Esophagus squamous epithelium (tissue), 5 donors: ENCODE measurements at regions not wholly inside any gene's neighbourhood (a gene's known extent, or its start where the extent isn't known, plus 50 kb on each side); places are given as distances from the start of the nearest gene placed in this dataset.

Source experiments
- DNase-seq: peaks from one replicate; lab custom pipeline; 2025; lab: John Stamatoyannopoulos, UW
- H3K27ac ChIP-seq, 4 donors: fragments of 200-600 bp; sonication (generic); one replicate each; pipeline ENCODE4 v1.5.1; 2016 to 2019; ENCODE audit warnings: mild to moderate bottlenecking in 1 of 4
- H3K27me3 ChIP-seq, 4 donors: fragments of 200-600 bp; sonication (generic); 1 replicate in 3 of 4; 2 replicates in 1 of 4; pipeline versions ENCODE4 v1.5.1 to v1.6.0; 2017 to 2021; ENCODE audit warnings: antibody characterized with exemption in 1 of 4
- H3K36me3 ChIP-seq, 3 donors: fragments of 200-600 bp; sonication (generic); one replicate each; pipeline ENCODE4 v1.5.1; 2016 to 2019
- H3K4me1 ChIP-seq, 3 donors: fragments of 200-600 bp; sonication (generic); one replicate each; pipeline ENCODE4 v1.5.1; 2017 to 2019
- H3K4me3 ChIP-seq, 4 donors: fragments of 200-600 bp; sonication (generic); 1 replicate in 3 of 4; 2 replicates in 1 of 4; pipeline ENCODE4 v1.5.1; 2016 to 2019; ENCODE audit warnings: mild to moderate bottlenecking in 2 of 4, moderate library complexity in 1 of 4
- H3K9me3 ChIP-seq, 3 donors: fragments of 200-600 bp; sonication (generic); one replicate each; pipeline ENCODE4 v1.5.1; 2016 to 2019
- CTCF ChIP-seq, 6 experiments: fragments of 450-650 bp in 4 of 6; fragments of 200-600 bp in 2 of 6; sonication (generic) in 2 of 6; IDR thresholded peaks; one replicate each; pipeline ENCODE4 v1.5.1; 2016 to 2019; ENCODE audit warnings: antibody characterized with exemption in 6 of 6, mild to moderate bottlenecking in 4 of 6, moderate library complexity in 4 of 6
- POLR2A ChIP-seq, 4 donors: fragments of 450-650 bp; IDR thresholded peaks; one replicate each; pipeline ENCODE4 v1.6.1; 2017; ENCODE audit warnings: antibody characterized with exemption in 4 of 4, mild to moderate bottlenecking in 4 of 4, moderate library complexity in 3 of 4
- WGBS, 2 donors: methylation state at CpG; one replicate each; pipeline ENCODE4 v1.1.5; 2018; 5-methylcytosine and 5-hydroxymethylcytosine counted together
- intact Hi-C: fragments of 100-400 bp; cut with DNase I; formaldehyde crosslinking; loops from one replicate; pipeline ENCODE4 v1.15.0; 2022
- donor health status: DM: yes; HTN: yes; CAD: no.

GRCh38 chr12:109648521-109648920 lies 65.1 kb upstream of the FAM222A start:
- H3K27ac ChIP-seq = no peak overlapping the region
- no peak for DNase-seq
- TF ChIP-seq POLR2A (IDR thresholded peaks at IDR 0.05) (no peak), CTCF (IDR thresholded peaks at IDR 0.05) (no peak)
- H3K9me3 ChIP-seq = no peaks in the 10 kb centered on the region
- H3K4me1 ChIP-seq = peaks cover 0 to 4% (median 3%) of the 10 kb centered on the region in 3 donors
- H3K27me3 ChIP-seq = peaks cover 0 to 81% (median 0%) of the 10 kb centered on the region in 4 donors
- H3K4me3 ChIP-seq = no peak overlapping the region
- intact Hi-C loops = no loop called here
- 66 to 70% methylated on average over 5 of the region's 9 CpGs for WGBS, 2 donors
- H3K36me3 ChIP-seq = no peaks in the 10 kb centered on the region

- no peak for DNase-seq
- no peaks in the 10 kb centered on the region for H3K36me3 ChIP-seq
- no peak for TF ChIP-seq POLR2A (IDR thresholded peaks at IDR 0.05)
- no peak for TF ChIP-seq CTCF (IDR thresholded peaks at IDR 0.05)
- no peak overlapping the region for H3K27ac ChIP-seq
- H3K4me3 ChIP-seq = no peak overlapping the region
- 96% methylated on average over 3 of the region's 4 CpGs; no CpG with 5 or more reads in 1 of the 2 donors for WGBS, 2 donors
- peaks cover 0 to 4% (median 3%) of the 10 kb centered on the region in 3 donors for H3K4me1 ChIP-seq
- intact Hi-C loops = no loop called here
- no peaks in the 10 kb centered on the region for H3K9me3 ChIP-seq
- peaks cover 0 to 79% (median 0%) of the 10 kb centered on the region in 4 donors for H3K27me3 ChIP-seq
Measured at GRCh38 chr12:109650808-109651207, 62.8 kb upstream of the FAM222A start.

GRCh38 chr12:109651596-109651995 lies 62.0 kb upstream of the FAM222A start:
- Histone ChIP-seq H3K9me3 (no peaks in the 10 kb centered on the region), H3K27ac (no peak overlapping the region), H3K27me3 (peaks cover 0 to 75% (median 0%) of the 10 kb centered on the region in 4 donors), H3K36me3 (no peaks in the 10 kb centered on the region), H3K4me3 (no peak overlapping the region), H3K4me1 (peaks cover 0 to 4% (median 3%) of the 10 kb centered on the region in 3 donors)
- 80 to 91% methylated on average over 1 of the region's 1 CpG for WGBS, 2 donors
- TF ChIP-seq CTCF (IDR thresholded peaks at IDR 0.05) (no peak), POLR2A (IDR thresholded peaks at IDR 0.05) (no peak)
- intact Hi-C loops = no loop called here
- DNase-seq = no peak

GRCh38 chr12:109652233-109652976 lies 61.2 kb upstream of the FAM222A start:
- intact Hi-C loops = no loop called here
- TF ChIP-seq CTCF (IDR thresholded peaks at IDR 0.05) = no peak
- TF ChIP-seq POLR2A (IDR thresholded peaks at IDR 0.05) = no peak
- H3K4me3 ChIP-seq = no peak overlapping the region
- no peak overlapping the region for H3K27ac ChIP-seq
- H3K27me3 ChIP-seq = peaks cover 0 to 73% (median 0%) of the 10 kb centered on the region in 4 donors
- H3K4me1 ChIP-seq = peaks cover 0 to 4% (median 3%) of the 10 kb centered on the region in 3 donors
- no peaks in the 10 kb centered on the region for H3K9me3 ChIP-seq
- no peak for DNase-seq
- WGBS, 2 donors = 78 to 82% methylated on average over 10 of the region's 10 CpGs
- H3K36me3 ChIP-seq = no peaks in the 10 kb centered on the region

GRCh38 chr12:109652977-109653264 lies 60.7 kb upstream of the FAM222A start:
- DNase-seq = no peak
- H3K4me1 ChIP-seq = peaks cover 0 to 4% (median 3%) of the 10 kb centered on the region in 3 donors
- H3K9me3 ChIP-seq = no peaks in the 10 kb centered on the region
- no peak overlapping the region for H3K4me3 ChIP-seq
- TF ChIP-seq CTCF (IDR thresholded peaks at IDR 0.05) (no peak), POLR2A (IDR thresholded peaks at IDR 0.05) (no peak)
- 72 to 73% methylated on average over 2 of the region's 2 CpGs for WGBS, 2 donors
- no peak overlapping the region for H3K27ac ChIP-seq
- intact Hi-C loops = no loop called here
- no peaks in the 10 kb centered on the region for H3K36me3 ChIP-seq
- peaks cover 0 to 69% (median 0%) of the 10 kb centered on the region in 4 donors for H3K27me3 ChIP-seq
